ENCODE measurements at regions not wholly inside any gene's neighbourhood (a gene's known extent, or its start where the extent isn't known, plus 50 kb on each side); places are given as distances from the start of the nearest gene placed in this dataset.

- Histone ChIP-seq H3K27ac (ENCODE audit: low read length) (no peak overlapping the region), H3K4me2 (ENCODE audit: low read length) (no peak overlapping the region), H3K36me3 (replicated peaks; ENCODE audit: low read depth, low read length) (no peaks in the 10 kb centered on the region), H3K79me2 (ENCODE audit: low read length) (no peaks in the 10 kb centered on the region), H3K27me3 (ENCODE audit: low read depth, low read length) (no peaks in the 10 kb centered on the region), H3K4me3 (ENCODE audit: low read length) (no peak overlapping the region), H2AFZ (ENCODE audit: low read depth, low read length) (no peak overlapping the region), H4K20me1 (ENCODE audit: insufficient read depth, low read length) (no peaks in the 10 kb centered on the region), H3K9me3 (ENCODE audit: insufficient read depth, low read length) (no peaks in the 10 kb centered on the region; the same call in 1 of the 2 replicates), H3K4me1 (ENCODE audit: low read length) (no peaks in the 10 kb centered on the region), H3K9ac (ENCODE audit: low read length) (no peak overlapping the region)
- TF ChIP-seq CTCF (IDR thresholded peaks at IDR 0.05; ENCODE audit: low read depth, low read length) (no peak), EZH2phosphoT487 (IDR thresholded peaks at IDR 0.05; ENCODE audit: low read depth) (no peak)
Measured at GRCh38 chr18:78786776-78787175, 192.8 kb upstream of the SALL3 start.

GRCh38 chr18:78787751-78788150 is 191.9 kb upstream of the SALL3 start:
- no peak overlapping the region for H3K9ac ChIP-seq (ENCODE audit: low read length)
- TF ChIP-seq CTCF (IDR thresholded peaks at IDR 0.05; ENCODE audit: low read depth, low read length) (no peak), EZH2phosphoT487 (IDR thresholded peaks at IDR 0.05; ENCODE audit: low read depth) (no peak)
- H2AFZ ChIP-seq (ENCODE audit: low read depth, low read length) = no peak overlapping the region
- H3K4me1 ChIP-seq (ENCODE audit: low read length) = no peaks in the 10 kb centered on the region
- no peaks in the 10 kb centered on the region for H3K36me3 ChIP-seq (replicated peaks; ENCODE audit: low read depth, low read length)
- H3K9me3 ChIP-seq (ENCODE audit: insufficient read depth, low read length) = no peaks in the 10 kb centered on the region; the same call in 1 of the 2 replicates
- H4K20me1 ChIP-seq (ENCODE audit: insufficient read depth, low read length) = no peaks in the 10 kb centered on the region
- H3K79me2 ChIP-seq (ENCODE audit: low read length) = no peaks in the 10 kb centered on the region
- H3K4me3 ChIP-seq (ENCODE audit: low read length) = no peak overlapping the region
- no peak overlapping the region for H3K27ac ChIP-seq (ENCODE audit: low read length)
- no peak overlapping the region for H3K4me2 ChIP-seq (ENCODE audit: low read length)
- no peaks in the 10 kb centered on the region for H3K27me3 ChIP-seq (ENCODE audit: low read depth, low read length)

- Histone ChIP-seq H3K79me2 (ENCODE audit: low read length) (no peaks in the 10 kb centered on the region), H3K4me2 (ENCODE audit: low read length) (no peak overlapping the region), H3K27ac (ENCODE audit: low read length) (no peak overlapping the region), H2AFZ (ENCODE audit: low read depth, low read length) (no peak overlapping the region), H3K36me3 (replicated peaks; ENCODE audit: low read depth, low read length) (no peaks in the 10 kb centered on the region), H4K20me1 (ENCODE audit: insufficient read depth, low read length) (no peaks in the 10 kb centered on the region), H3K4me3 (ENCODE audit: low read length) (no peak overlapping the region), H3K9ac (ENCODE audit: low read length) (no peak overlapping the region), H3K27me3 (ENCODE audit: low read depth, low read length) (no peaks in the 10 kb centered on the region), H3K4me1 (ENCODE audit: low read length) (no peaks in the 10 kb centered on the region), H3K9me3 (ENCODE audit: insufficient read depth, low read length) (no peaks in the 10 kb centered on the region; the same call in 1 of the 2 replicates)
- TF ChIP-seq EZH2phosphoT487 (IDR thresholded peaks at IDR 0.05; ENCODE audit: low read depth) = no peak
- no peak for TF ChIP-seq CTCF (IDR thresholded peaks at IDR 0.05; ENCODE audit: low read depth, low read length)
Measured at GRCh38 chr18:78788161-78788560, 191.5 kb upstream of the SALL3 start.

GRCh38 chr18:78789850-78790249 is 189.8 kb upstream of the SALL3 start:
- H3K27ac ChIP-seq (ENCODE audit: low read length) = no peak overlapping the region
- no peaks in the 10 kb centered on the region for H3K79me2 ChIP-seq (ENCODE audit: low read length)
- H3K4me1 ChIP-seq (ENCODE audit: low read length) = no peaks in the 10 kb centered on the region
- no peaks in the 10 kb centered on the region for H3K27me3 ChIP-seq (ENCODE audit: low read depth, low read length)
- H3K4me3 ChIP-seq (ENCODE audit: low read length) = no peak overlapping the region
- H3K9me3 ChIP-seq (ENCODE audit: insufficient read depth, low read length) = no peaks in the 10 kb centered on the region; the same call in 1 of the 2 replicates
- no peak overlapping the region for H2AFZ ChIP-seq (ENCODE audit: low read depth, low read length)
- no peaks in the 10 kb centered on the region for H3K36me3 ChIP-seq (replicated peaks; ENCODE audit: low read depth, low read length)
- TF ChIP-seq EZH2phosphoT487 (IDR thresholded peaks at IDR 0.05; ENCODE audit: low read depth) (no peak), CTCF (IDR thresholded peaks at IDR 0.05; ENCODE audit: low read depth, low read length) (no peak)
- H4K20me1 ChIP-seq (ENCODE audit: insufficient read depth, low read length) = no peaks in the 10 kb centered on the region
- H3K4me2 ChIP-seq (ENCODE audit: low read length) = no peak overlapping the region
- no peak overlapping the region for H3K9ac ChIP-seq (ENCODE audit: low read length)
